ENCODE measurements at regions not wholly inside any gene's neighbourhood (a gene's known extent, or its start where the extent isn't known, plus 50 kb on each side); places are given as distances from the start of the nearest gene placed in this dataset.

- CTCF ChIA-PET: no interaction called here
- POLR2A ChIA-PET: no interaction called here
- ATAC-seq (no peak), DNase-seq (ENCODE audit: low read depth in 1 of 2, low spot score in 1 of 2) (no peak), FAIRE-seq (no peak)
- TF ChIP-seq ESRRA (IDR thresholded peaks at IDR 0.05; ENCODE audit: borderline replicate concordance, low read length) (no peak), REST (IDR thresholded peaks at IDR 0.05) (no peak), KDM5A (IDR thresholded peaks at IDR 0.05) (no peak), EHF (CRISPR knock-in tag; IDR thresholded peaks at IDR 0.05) (no peak), HOXB13 (CRISPR knock-in tag; IDR thresholded peaks at IDR 0.05; ENCODE audit: low read depth) (no peak), RAD21 (conservative IDR thresholded peaks at IDR 0.05 in 1 of 2, IDR thresholded peaks at IDR 0.05 in 1 of 2) (no peak), CHD2 (IDR thresholded peaks at IDR 0.05; ENCODE audit: low read length, partially characterized antibody) (no peak), HEYL (CRISPR knock-in tag; IDR thresholded peaks at IDR 0.05) (no peak), HOXA7 (CRISPR knock-in tag; IDR thresholded peaks at IDR 0.05) (no peak), FOSL2 (IDR thresholded peaks at IDR 0.05) (no peak), FOSL2 (CRISPR knock-in tag; IDR thresholded peaks at IDR 0.05) (no peak), HOXB5 (CRISPR knock-in tag; IDR thresholded peaks at IDR 0.05) (no peak), SREBF2 (IDR thresholded peaks at IDR 0.05) (no peak), MAX (IDR thresholded peaks at IDR 0.05) (no peak)
- H3K4me1 ChIP-seq: no peaks in the 10 kb centered on the region
- H3K9me3 ChIP-seq: peaks cover 7% of the 10 kb centered on the region; the same call in 1 of the 3 replicates
- no peak overlapping the region for H3K4me2 ChIP-seq
- H3K4me3 ChIP-seq: no peak overlapping the region
- no peak overlapping the region for H3K27ac ChIP-seq
- WGBS (ENCODE audit: missing lambda C conversion rate): 29% methylated on average over 16 of the region's 16 CpGs
Observed at GRCh38 chr20:24815196-24815815, 133.8 kb upstream of the CST7 start.

GRCh38 chr20:24815931-24816330 lies 133.1 kb upstream of the CST7 start:
- peaks cover 7% of the 10 kb centered on the region; the same call in 1 of the 3 replicates for H3K9me3 ChIP-seq
- ATAC-seq (no peak), FAIRE-seq (no peak), DNase-seq (ENCODE audit: low read depth in 1 of 2, low spot score in 1 of 2) (no peak)
- no peaks in the 10 kb centered on the region for H3K4me1 ChIP-seq
- no peak overlapping the region for H3K4me3 ChIP-seq
- 39% methylated on average over 17 of the region's 17 CpGs for WGBS (ENCODE audit: missing lambda C conversion rate)
- ChIA-PET POLR2A (no interaction called here), CTCF (no interaction called here)
- H3K27ac ChIP-seq: no peak overlapping the region
- no peak for TF ChIP-seq BHLHE40 (IDR thresholded peaks at IDR 0.05; ENCODE audit: low read depth, low read length)
- TF ChIP-seq PHF8 (IDR thresholded peaks at IDR 0.05; ENCODE audit: borderline replicate concordance, low read depth): no peak
- TF ChIP-seq CBX2 (IDR thresholded peaks at IDR 0.05; ENCODE audit: borderline replicate concordance, low read depth): no peak
- TF ChIP-seq KDM5A (IDR thresholded peaks at IDR 0.05): no peak
- no peak for TF ChIP-seq HOXB5 (CRISPR knock-in tag; IDR thresholded peaks at IDR 0.05)
- no peak for TF ChIP-seq JUNB (IDR thresholded peaks at IDR 0.05)
- TF ChIP-seq TP53 (CRISPR knock-in tag; IDR thresholded peaks at IDR 0.05): no peak
- no peak for TF ChIP-seq HOXB13 (CRISPR knock-in tag; IDR thresholded peaks at IDR 0.05; ENCODE audit: low read depth)
- TF ChIP-seq POLR2AphosphoS2 (conservative IDR thresholded peaks at IDR 0.05; ENCODE audit: low read length): no peak
- H3K4me2 ChIP-seq: no peak overlapping the region

- ChIA-PET POLR2A (no interaction called here), CTCF (no interaction called here)
- H3K9me3 ChIP-seq: peaks cover 7% of the 10 kb centered on the region; the same call in 1 of the 3 replicates
- no peaks in the 10 kb centered on the region for H3K4me1 ChIP-seq
- 17% methylated on average over 6 of the region's 6 CpGs for WGBS (ENCODE audit: missing lambda C conversion rate)
- ATAC-seq (no peak), FAIRE-seq (no peak), DNase-seq (ENCODE audit: low read depth in 1 of 2, low spot score in 1 of 2) (no peak)
- H3K4me3 ChIP-seq: no peak overlapping the region
- H3K27ac ChIP-seq: no peak overlapping the region
- no peak overlapping the region for H3K4me2 ChIP-seq
- no peak for TF ChIP-seq SREBF2 (IDR thresholded peaks at IDR 0.05)
- no peak for TF ChIP-seq SMC3 (IDR thresholded peaks at IDR 0.05)
- no peak for TF ChIP-seq BHLHE40 (IDR thresholded peaks at IDR 0.05; ENCODE audit: low read depth, low read length)
- TF ChIP-seq CHD4 (IDR thresholded peaks at IDR 0.05; ENCODE audit: borderline replicate concordance): no peak
- TF ChIP-seq ESRRA (IDR thresholded peaks at IDR 0.05; ENCODE audit: borderline replicate concordance, low read length): no peak
- TF ChIP-seq FOSB (CRISPR knock-in tag; IDR thresholded peaks at IDR 0.05): no peak
- no peak for TF ChIP-seq RCOR1 (IDR thresholded peaks at IDR 0.05; ENCODE audit: low read depth, low read length)
- TF ChIP-seq NPAS2 (CRISPR knock-in tag; IDR thresholded peaks at IDR 0.05; ENCODE audit: borderline replicate concordance): no peak
- TF ChIP-seq JUNB (IDR thresholded peaks at IDR 0.05): no peak
- TF ChIP-seq ATOH8 (CRISPR knock-in tag; IDR thresholded peaks at IDR 0.05; ENCODE audit: low read depth): no peak
- no peak for TF ChIP-seq NR3C1 (IDR thresholded peaks at IDR 0.05)
- no peak for TF ChIP-seq MAFK (IDR thresholded peaks at IDR 0.05; ENCODE audit: partially characterized antibody)
- TF ChIP-seq CHD2 (IDR thresholded peaks at IDR 0.05; ENCODE audit: low read length, partially characterized antibody): no peak
- TF ChIP-seq HOXB5 (CRISPR knock-in tag; IDR thresholded peaks at IDR 0.05): no peak
- TF ChIP-seq EHF (CRISPR knock-in tag; IDR thresholded peaks at IDR 0.05): no peak
- TF ChIP-seq HDAC2 (IDR thresholded peaks at IDR 0.05): no peak
Observed at GRCh38 chr20:24816431-24816830, 132.6 kb upstream of the CST7 start.

Measured in A549 (cell line).